BJ (cell line): ENCODE measurements at regions not wholly inside any gene's neighbourhood (a gene's known extent, or its start where the extent isn't known, plus 50 kb on each side); places are given as distances from the start of the nearest gene placed in this dataset.

Source experiments
- CTCF ChIA-PET: fragments of 350-600 bp; formaldehyde crosslinking; extraction: SDS; loops from one replicate; lab custom pipeline; 2021; ENCODE audit warnings: antibody characterized with exemption, inconsistent platforms; lab: Yijun Ruan, JAX
- POLR2A ChIA-PET: fragments of 300-600 bp; sonication (Branson Sonifier 250); formaldehyde crosslinking; extraction: SDS; loops from one replicate; lab custom pipeline; 2021; ENCODE audit warnings: antibody characterized with exemption; lab: Charles Lee
- DNase-seq: peaks from one replicate; pipeline ENCODE4 v3.0.0-alpha.2; 2011; ENCODE audit warnings: low read depth
- H3K27me3 ChIP-seq: 2 replicates; pipeline ENCODE4 v1.6.0; 2011; ENCODE audit warnings: low read length; ENCODE audit not compliant: control insufficient read depth, insufficient read depth
- H3K36me3 ChIP-seq: 2 replicates; pipeline ENCODE4 v1.5.1; 2011; ENCODE audit warnings: low read length; ENCODE audit not compliant: control insufficient read depth, insufficient read depth
- H3K4me3 ChIP-seq: 2 replicates; pipeline ENCODE4 v1.5.1; 2011; ENCODE audit warnings: low read depth, mild to moderate bottlenecking, control low read depth, low read length
- CTCF ChIP-seq: IDR thresholded peaks from 2 replicates; pipeline ENCODE4 v1.5.1; 2011; ENCODE audit warnings: low read depth, mild to moderate bottlenecking, control low read depth, inconsistent platforms, low read length, moderate library complexity; ENCODE audit not compliant: insufficient read depth

- Histone ChIP-seq H3K36me3 (no peaks in the 10 kb centered on the region), H3K27me3 (no peaks in the 10 kb centered on the region), H3K4me3 (no peak overlapping the region)
- ChIA-PET CTCF (no interaction called here), POLR2A (no interaction called here)
- TF ChIP-seq CTCF, result no peak
- no peak for DNase-seq
Measured at GRCh38 chr4:13176741-13177142, 307.4 kb downstream of the RAB28 start.

GRCh38 chr4:13174926-13175325 lies 309.2 kb downstream of the RAB28 start:
- DNase-seq, result no peak
- Histone ChIP-seq H3K27me3 (no peaks in the 10 kb centered on the region), H3K4me3 (no peak overlapping the region), H3K36me3 (no peaks in the 10 kb centered on the region)
- ChIA-PET CTCF (no interaction called here), POLR2A (no interaction called here)
- TF ChIP-seq CTCF, result no peak

- DNase-seq, result no peak
- POLR2A ChIA-PET, result no interaction called here
- TF ChIP-seq CTCF, result no peak
- Histone ChIP-seq H3K4me3 (no peak overlapping the region), H3K36me3 (no peaks in the 10 kb centered on the region), H3K27me3 (no peaks in the 10 kb centered on the region)
- CTCF ChIA-PET, result no interaction called here
Measured at GRCh38 chr4:13174001-13174400, 310.1 kb downstream of the RAB28 start.

GRCh38 chr4:13171292-13172057 lies 312.7 kb downstream of the RAB28 start:
- no peaks in the 10 kb centered on the region for H3K36me3 ChIP-seq
- DNase-seq, result no peak
- no peak overlapping the region for H3K4me3 ChIP-seq
- POLR2A ChIA-PET, result no interaction called here
- H3K27me3 ChIP-seq, result no peaks in the 10 kb centered on the region
- TF ChIP-seq CTCF, result no peak
- CTCF ChIA-PET, result no interaction called here

GRCh38 chr4:13169731-13170525 lies 314.2 kb downstream of the RAB28 start:
- DNase-seq, result no peak
- Histone ChIP-seq H3K4me3 (no peak overlapping the region), H3K27me3 (no peaks in the 10 kb centered on the region), H3K36me3 (no peaks in the 10 kb centered on the region)
- POLR2A ChIA-PET, result no interaction called here
- CTCF ChIA-PET, result no interaction called here
- no peak for TF ChIP-seq CTCF
